ENCODE measurements at regions not wholly inside any gene's neighbourhood (a gene's known extent, or its start where the extent isn't known, plus 50 kb on each side); places are given as distances from the start of the nearest gene placed in this dataset.

DNA sequence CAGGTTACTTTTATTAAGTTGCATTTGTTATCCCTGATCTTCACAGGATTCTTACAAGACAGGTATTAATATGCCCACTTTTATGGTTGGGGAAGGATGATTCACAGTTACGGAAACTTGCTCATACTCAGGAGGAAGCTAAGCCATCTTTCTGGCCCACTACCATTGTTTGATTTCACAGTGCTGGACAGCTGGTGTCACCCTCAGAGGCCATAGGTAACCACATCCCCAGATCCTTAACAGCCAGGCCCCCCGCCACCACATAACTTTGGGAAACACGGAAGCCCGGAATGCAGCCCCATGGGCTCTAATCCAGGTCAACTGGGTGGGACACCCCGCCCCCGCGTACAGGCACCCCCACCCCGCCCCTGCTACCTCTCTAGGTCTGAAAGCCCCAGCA is 119.7 kb downstream of the IRS2 start:
- TF ChIP-seq ZBTB8A (tag by site-specific recombination; IDR thresholded peaks at IDR 0.05) = no peak
- TF ChIP-seq ZNF571 (tag by site-specific recombination; IDR thresholded peaks at IDR 0.05) = no peak
- TF ChIP-seq ZNF121 (tag by site-specific recombination; IDR thresholded peaks at IDR 0.05) = no peak
- no peak for TF ChIP-seq ZNF23 (tag by site-specific recombination; IDR thresholded peaks at IDR 0.05; ENCODE audit: borderline replicate concordance)
- no peak for TF ChIP-seq ZNF585B (tag by site-specific recombination; IDR thresholded peaks at IDR 0.05)
- TF ChIP-seq ZNF473 (tag by site-specific recombination; IDR thresholded peaks at IDR 0.05) = no peak
- TF ChIP-seq, protein P1, sequence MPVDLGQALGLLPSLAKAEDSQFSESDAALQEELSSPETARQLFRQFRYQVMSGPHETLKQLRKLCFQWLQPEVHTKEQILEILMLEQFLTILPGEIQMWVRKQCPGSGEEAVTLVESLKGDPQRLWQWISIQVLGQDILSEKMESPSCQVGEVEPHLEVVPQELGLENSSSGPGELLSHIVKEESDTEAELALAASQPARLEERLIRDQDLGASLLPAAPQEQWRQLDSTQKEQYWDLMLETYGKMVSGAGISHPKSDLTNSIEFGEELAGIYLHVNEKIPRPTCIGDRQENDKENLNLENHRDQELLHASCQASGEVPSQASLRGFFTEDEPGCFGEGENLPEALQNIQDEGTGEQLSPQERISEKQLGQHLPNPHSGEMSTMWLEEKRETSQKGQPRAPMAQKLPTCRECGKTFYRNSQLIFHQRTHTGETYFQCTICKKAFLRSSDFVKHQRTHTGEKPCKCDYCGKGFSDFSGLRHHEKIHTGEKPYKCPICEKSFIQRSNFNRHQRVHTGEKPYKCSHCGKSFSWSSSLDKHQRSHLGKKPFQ (tag by site-specific recombination; IDR thresholded peaks at IDR 0.05) = no peak
- TF ChIP-seq ZEB2 (tag by site-specific recombination; IDR thresholded peaks at IDR 0.05) = no peak
- TF ChIP-seq ZIC2 (tag by site-specific recombination; IDR thresholded peaks at IDR 0.05) = no peak
- TF ChIP-seq ZNF623 (tag by site-specific recombination; IDR thresholded peaks at IDR 0.05) = no peak
- no peak for TF ChIP-seq ZNF777 (tag by site-specific recombination; IDR thresholded peaks at IDR 0.05; ENCODE audit: borderline replicate concordance)
- no peak for TF ChIP-seq ZNF404 (tag by site-specific recombination; IDR thresholded peaks at IDR 0.05)
- TF ChIP-seq ZNF548 (tag by site-specific recombination; IDR thresholded peaks at IDR 0.05) = no peak
- TF ChIP-seq KLF7 (tag by site-specific recombination; IDR thresholded peaks at IDR 0.05; ENCODE audit: borderline replicate concordance) = no peak
- no peak for TF ChIP-seq OSR2 (tag by site-specific recombination; IDR thresholded peaks at IDR 0.05)
- TF ChIP-seq, protein P2, sequence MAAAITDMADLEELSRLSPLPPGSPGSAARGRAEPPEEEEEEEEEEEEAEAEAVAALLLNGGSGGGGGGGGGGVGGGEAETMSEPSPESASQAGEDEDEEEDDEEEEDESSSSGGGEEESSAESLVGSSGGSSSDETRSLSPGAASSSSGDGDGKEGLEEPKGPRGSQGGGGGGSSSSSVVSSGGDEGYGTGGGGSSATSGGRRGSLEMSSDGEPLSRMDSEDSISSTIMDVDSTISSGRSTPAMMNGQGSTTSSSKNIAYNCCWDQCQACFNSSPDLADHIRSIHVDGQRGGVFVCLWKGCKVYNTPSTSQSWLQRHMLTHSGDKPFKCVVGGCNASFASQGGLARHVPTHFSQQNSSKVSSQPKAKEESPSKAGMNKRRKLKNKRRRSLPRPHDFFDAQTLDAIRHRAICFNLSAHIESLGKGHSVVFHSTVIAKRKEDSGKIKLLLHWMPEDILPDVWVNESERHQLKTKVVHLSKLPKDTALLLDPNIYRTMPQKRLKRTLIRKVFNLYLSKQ (tag by site-specific recombination; IDR thresholded peaks at IDR 0.05; ENCODE audit: borderline replicate concordance) = no peak
- no peak for TF ChIP-seq SETDB1 (IDR thresholded peaks at IDR 0.05; ENCODE audit: insufficient read length, low read length)
- no peak for TF ChIP-seq ZNF76 (tag by site-specific recombination; IDR thresholded peaks at IDR 0.05; ENCODE audit: borderline replicate concordance, low read depth)
- Histone ChIP-seq H3K4me3 (ENCODE audit: low read depth, low read length) (no peak overlapping the region), H3K36me3 (ENCODE audit: control insufficient read depth in 2 of 2, insufficient read depth in 1 of 2, low read length in 2 of 2) (no peaks in the 10 kb centered on the region), H3K27ac (ENCODE audit: extremely low read depth, low read depth, low read length) (no peak overlapping the region), H3K9me3 (ENCODE audit: control insufficient read depth, insufficient read depth, low read depth, low read length) (no peaks in the 10 kb centered on the region), H3K4me1 (ENCODE audit: control insufficient read depth, insufficient read depth, low read length) (no peaks in the 10 kb centered on the region)
- ChIA-PET CTCF (interaction anchor here (1.1 kb wide), 1 partner anchor 521 kb away, joined by 3 read pairs; no protein-coding TSS in a partner anchor), POLR2A (no interaction called here)

DNA sequence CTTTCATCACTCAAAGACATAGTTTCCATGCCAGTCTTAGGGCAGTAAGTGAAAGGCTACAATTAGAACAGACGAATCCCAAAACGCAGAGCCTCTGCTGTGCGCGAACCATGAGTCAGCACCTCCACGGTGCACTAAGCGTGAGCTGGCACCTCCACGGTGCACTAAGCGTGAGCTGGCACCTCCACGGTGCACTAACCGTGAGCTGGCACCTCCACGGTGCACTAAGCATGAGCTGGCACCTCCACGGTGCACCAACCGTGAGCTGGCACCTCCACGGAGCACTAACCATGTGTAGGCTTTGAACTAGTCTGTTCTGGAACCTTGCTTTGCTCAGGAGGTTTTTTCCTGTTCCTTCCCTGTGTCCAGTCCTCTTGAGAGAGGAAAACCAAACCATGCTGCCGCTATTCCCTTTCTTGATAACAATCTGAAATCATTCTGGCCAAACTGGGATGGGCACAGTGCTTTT is 120.6 kb downstream of the IRS2 start:
- TF ChIP-seq ZNF16 (tag by site-specific recombination; IDR thresholded peaks at IDR 0.05; ENCODE audit: low read depth) (no peak), ZNF621 (tag by site-specific recombination; IDR thresholded peaks at IDR 0.05) (no peak), FEZF1 (tag by site-specific recombination; IDR thresholded peaks at IDR 0.05) (no peak), ZNF792 (tag by site-specific recombination; IDR thresholded peaks at IDR 0.05) (no peak), ZNF561 (tag by site-specific recombination; IDR thresholded peaks at IDR 0.05; ENCODE audit: borderline replicate concordance) (no peak), ZNF677 (tag by site-specific recombination; IDR thresholded peaks at IDR 0.05) (no peak), ZNF529 (tag by site-specific recombination; IDR thresholded peaks at IDR 0.05; ENCODE audit: insufficient replicate concordance) (no peak), ZNF548 (tag by site-specific recombination; IDR thresholded peaks at IDR 0.05) (no peak), ZNF391 (tag by site-specific recombination; IDR thresholded peaks at IDR 0.05; ENCODE audit: borderline replicate concordance, low read depth) (no peak), ZNF544 (tag by site-specific recombination; IDR thresholded peaks at IDR 0.05) (no peak), ZNF433 (tag by site-specific recombination; IDR thresholded peaks at IDR 0.05; ENCODE audit: low read depth) (no peak)
- TF ChIP-seq, protein P3, sequence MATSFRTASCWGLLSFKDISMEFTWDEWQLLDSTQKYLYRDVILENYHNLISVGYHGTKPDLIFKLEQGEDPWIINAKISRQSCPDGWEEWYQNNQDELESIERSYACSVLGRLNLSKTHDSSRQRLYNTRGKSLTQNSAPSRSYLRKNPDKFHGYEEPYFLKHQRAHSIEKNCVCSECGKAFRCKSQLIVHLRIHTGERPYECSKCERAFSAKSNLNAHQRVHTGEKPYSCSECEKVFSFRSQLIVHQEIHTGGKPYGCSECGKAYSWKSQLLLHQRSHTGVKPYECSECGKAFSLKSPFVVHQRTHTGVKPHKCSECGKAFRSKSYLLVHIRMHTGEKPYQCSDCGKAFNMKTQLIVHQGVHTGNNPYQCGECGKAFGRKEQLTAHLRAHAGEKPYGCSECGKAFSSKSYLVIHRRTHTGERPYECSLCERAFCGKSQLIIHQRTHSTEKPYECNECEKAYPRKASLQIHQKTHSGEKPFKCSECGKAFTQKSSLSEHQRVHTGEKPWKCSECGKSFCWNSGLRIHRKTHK (tag by site-specific recombination; IDR thresholded peaks at IDR 0.05) = no peak
- TF ChIP-seq, protein P4, sequence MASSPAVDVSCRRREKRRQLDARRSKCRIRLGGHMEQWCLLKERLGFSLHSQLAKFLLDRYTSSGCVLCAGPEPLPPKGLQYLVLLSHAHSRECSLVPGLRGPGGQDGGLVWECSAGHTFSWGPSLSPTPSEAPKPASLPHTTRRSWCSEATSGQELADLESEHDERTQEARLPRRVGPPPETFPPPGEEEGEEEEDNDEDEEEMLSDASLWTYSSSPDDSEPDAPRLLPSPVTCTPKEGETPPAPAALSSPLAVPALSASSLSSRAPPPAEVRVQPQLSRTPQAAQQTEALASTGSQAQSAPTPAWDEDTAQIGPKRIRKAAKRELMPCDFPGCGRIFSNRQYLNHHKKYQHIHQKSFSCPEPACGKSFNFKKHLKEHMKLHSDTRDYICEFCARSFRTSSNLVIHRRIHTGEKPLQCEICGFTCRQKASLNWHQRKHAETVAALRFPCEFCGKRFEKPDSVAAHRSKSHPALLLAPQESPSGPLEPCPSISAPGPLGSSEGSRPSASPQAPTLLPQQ (tag by site-specific recombination; IDR thresholded peaks at IDR 0.05) = no peak
- TF ChIP-seq, protein P5, sequence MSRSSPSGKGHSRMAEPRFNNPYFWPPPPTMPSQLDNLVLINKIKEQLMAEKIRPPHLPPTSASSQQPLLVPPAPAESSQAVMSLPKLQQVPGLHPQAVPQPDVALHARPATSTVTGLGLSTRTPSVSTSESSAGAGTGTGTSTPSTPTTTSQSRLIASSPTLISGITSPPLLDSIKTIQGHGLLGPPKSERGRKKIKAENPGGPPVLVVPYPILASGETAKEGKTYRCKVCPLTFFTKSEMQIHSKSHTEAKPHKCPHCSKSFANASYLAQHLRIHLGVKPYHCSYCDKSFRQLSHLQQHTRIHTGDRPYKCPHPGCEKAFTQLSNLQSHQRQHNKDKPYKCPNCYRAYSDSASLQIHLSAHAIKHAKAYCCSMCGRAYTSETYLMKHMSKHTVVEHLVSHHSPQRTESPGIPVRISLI (tag by site-specific recombination; IDR thresholded peaks at IDR 0.05) = no peak
- ChIA-PET CTCF (no interaction called here), POLR2A (no interaction called here)
- no peak overlapping the region for H3K27ac ChIP-seq (ENCODE audit: extremely low read depth, low read depth, low read length)
- no peak overlapping the region for H3K4me3 ChIP-seq (ENCODE audit: low read depth, low read length)
- H3K36me3 ChIP-seq (ENCODE audit: control insufficient read depth in 2 of 2, insufficient read depth in 1 of 2, low read length in 2 of 2) = no peaks in the 10 kb centered on the region
- H3K4me1 ChIP-seq (ENCODE audit: control insufficient read depth, insufficient read depth, low read length) = no peaks in the 10 kb centered on the region
- no peaks in the 10 kb centered on the region for H3K9me3 ChIP-seq (ENCODE audit: control insufficient read depth, insufficient read depth, low read depth, low read length)
